Caco-2 (cell line): ENCODE measurements at regions not wholly inside any gene's neighbourhood (a gene's known extent, or its start where the extent isn't known, plus 50 kb on each side); places are given as distances from the start of the nearest gene placed in this dataset.

Experiments used
- BruUV-seq: library from RNA; stranded (reverse); fragments of 400-500 nt; replicated peaks from 2 replicates; lab custom pipeline; 2021; lab: Mats Ljungman, UMichigan
- CTCF ChIA-PET: fragments of 300-600 bp; sonication (Branson Sonifier 250); formaldehyde crosslinking; loops from one replicate; lab custom pipeline; 2022; ENCODE audit warnings: antibody characterized with exemption; lab: Charles Lee
- POLR2A ChIA-PET: fragments of 300-600 bp; sonication (Branson Sonifier 250); formaldehyde crosslinking; loops from one replicate; lab custom pipeline; 2022; ENCODE audit warnings: antibody characterized with exemption; lab: Charles Lee
- DNase-seq, 2 experiments: peaks; one replicate each; pipeline versions ENCODE4 v3.0.0 to v3.0.0-alpha.2; 2020 to 2022
- H3K27me3 ChIP-seq: replicated peaks from 2 replicates; pipeline ENCODE4 v1.6.0; 2011; ENCODE audit warnings: low read length; ENCODE audit not compliant: control insufficient read depth, insufficient read depth
- H3K36me3 ChIP-seq: 2 replicates; pipeline ENCODE4 v1.5.1; 2011; ENCODE audit warnings: low read length; ENCODE audit not compliant: control insufficient read depth, insufficient read depth
- H3K4me1 ChIP-seq: fragments of 250-450 bp; sonication (Bioruptor Pico); 2 replicates; pipeline ENCODE4 v1.5.1; 2020; ENCODE audit warnings: mild to moderate bottlenecking
- H3K4me3 ChIP-seq: 2 replicates; pipeline ENCODE4 v1.5.1; 2011; ENCODE audit warnings: low read depth, mild to moderate bottlenecking, control low read depth, low read length
- H3K9me3 ChIP-seq: fragments of 250-450 bp; sonication (Bioruptor Pico); 2 replicates; pipeline ENCODE4 v1.5.1; 2020; ENCODE audit warnings: mild to moderate bottlenecking, moderate library complexity
- H3K27ac Mint-ChIP-seq: one replicate; pipeline ENCODE4 v1.8.0; 2022; ENCODE audit warnings: mixed read lengths; ENCODE audit not compliant: unreplicated experiment
- H3K27me3 Mint-ChIP-seq: one replicate; pipeline ENCODE4 v1.8.0; 2022; ENCODE audit warnings: mixed read lengths; ENCODE audit not compliant: insufficient read depth, unreplicated experiment
- H3K36me3 Mint-ChIP-seq: one replicate; pipeline ENCODE4 v1.8.0; 2022; ENCODE audit warnings: mild to moderate bottlenecking, mixed read lengths; ENCODE audit not compliant: insufficient read depth, unreplicated experiment
- H3K4me1 Mint-ChIP-seq: one replicate; pipeline ENCODE4 v1.8.0; 2022; ENCODE audit warnings: low read depth, mixed read lengths; ENCODE audit not compliant: unreplicated experiment
- H3K4me3 Mint-ChIP-seq: one replicate; pipeline ENCODE4 v1.8.0; 2022; ENCODE audit warnings: mild to moderate bottlenecking, moderate library complexity, mixed read lengths; ENCODE audit not compliant: unreplicated experiment
- H3K9me3 Mint-ChIP-seq: one replicate; pipeline ENCODE4 v1.8.0; 2022; ENCODE audit warnings: mixed read lengths; ENCODE audit not compliant: unreplicated experiment
- CTCF ChIP-seq, 2 experiments: fragments of 200-600 bp in 1 of 2; IDR thresholded peaks; 1 replicate in 1 of 2; 2 replicates in 1 of 2; pipeline versions ENCODE4 v1.5.1 to v1.8.0; 2011 to 2022; ENCODE audit warnings: antibody characterized with exemption in 1 of 2, control low read depth in 1 of 2, inconsistent platforms in 1 of 2, low read depth in 1 of 2, low read length in 1 of 2, mild to moderate bottlenecking in 1 of 2, moderate library complexity in 1 of 2; ENCODE audit not compliant: insufficient read depth in 1 of 2, severe bottlenecking in 1 of 2, unreplicated experiment in 1 of 2
- intact Hi-C: fragments of 100-400 bp; cut with micrococcal nuclease; formaldehyde crosslinking; loops from one replicate; pipeline ENCODE4 v1.10.0; 2022; ENCODE audit not compliant: unreplicated experiment

DNA sequence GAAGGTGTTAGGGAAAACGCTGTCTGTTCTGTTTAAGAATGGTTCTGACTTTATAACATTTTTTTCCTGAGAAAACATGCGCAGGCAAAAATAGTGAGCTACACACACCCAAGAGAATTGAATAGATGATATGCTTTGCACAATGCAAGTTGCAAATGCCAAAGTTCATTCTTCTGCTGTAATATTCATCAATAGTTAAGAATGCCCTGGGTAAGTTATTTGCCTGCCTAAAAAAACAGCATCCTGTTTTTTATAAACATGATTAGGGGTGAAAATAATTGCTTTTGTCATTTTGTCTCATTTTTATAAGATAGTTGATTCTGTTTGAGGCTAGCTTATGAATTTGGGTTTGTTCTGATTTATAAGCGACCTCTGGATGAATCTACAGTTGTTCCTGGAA lies 99.4 kb downstream of the DTWD1 start:
- no peaks in the 10 kb centered on the region for H3K27me3 Mint-ChIP-seq
- TF ChIP-seq CTCF (IDR thresholded peaks at IDR 0.05; ENCODE audit: insufficient read depth in 1 of 2, low read depth in 1 of 2, low read length in 1 of 2, severe bottlenecking in 1 of 2, unreplicated experiment in 1 of 2) = no peak
- DNase-seq = no peak
- H3K4me3 Mint-ChIP-seq = no peak overlapping the region
- H3K9me3 Mint-ChIP-seq = no peaks in the 10 kb centered on the region
- CTCF ChIA-PET = no interaction called here
- no peak overlapping the region for H3K27ac Mint-ChIP-seq
- BruUV-seq = no TSS peak
- Histone ChIP-seq H3K9me3 (no peaks in the 10 kb centered on the region), H3K4me1 (no peaks in the 10 kb centered on the region), H3K27me3 (no peaks in the 10 kb centered on the region), H3K4me3 (no peak overlapping the region), H3K36me3 (no peaks in the 10 kb centered on the region)
- H3K36me3 Mint-ChIP-seq = no peaks in the 10 kb centered on the region
- POLR2A ChIA-PET = no interaction called here
- intact Hi-C loops = no loop called here
- H3K4me1 Mint-ChIP-seq = no peaks in the 10 kb centered on the region

DNA sequence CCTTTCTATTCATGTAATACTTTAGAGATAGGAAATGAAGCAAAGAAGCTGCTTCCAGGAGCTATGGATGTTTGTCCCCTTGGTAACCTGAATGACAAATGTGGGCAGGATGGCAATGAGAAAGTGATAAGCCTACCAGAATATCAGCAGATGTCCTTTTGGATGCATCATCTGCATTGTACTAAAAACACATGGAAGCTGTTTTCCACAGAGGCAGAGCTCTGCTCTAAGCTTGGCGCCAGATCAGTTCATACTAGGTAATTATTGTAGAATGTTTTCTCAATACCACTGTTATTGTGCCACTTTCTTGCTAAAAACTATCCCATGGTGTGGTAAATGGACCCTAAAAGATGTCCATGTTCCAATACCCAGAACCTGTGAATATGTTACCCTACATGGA lies 100.2 kb downstream of the DTWD1 start:
- no peak for TF ChIP-seq CTCF (IDR thresholded peaks at IDR 0.05; ENCODE audit: insufficient read depth in 1 of 2, low read depth in 1 of 2, low read length in 1 of 2, severe bottlenecking in 1 of 2, unreplicated experiment in 1 of 2)
- no peaks in the 10 kb centered on the region for H3K27me3 Mint-ChIP-seq
- POLR2A ChIA-PET = no interaction called here
- Histone ChIP-seq H3K27me3 (no peaks in the 10 kb centered on the region), H3K4me3 (no peak overlapping the region), H3K36me3 (no peaks in the 10 kb centered on the region), H3K4me1 (no peaks in the 10 kb centered on the region), H3K9me3 (no peaks in the 10 kb centered on the region)
- no peak overlapping the region for H3K4me3 Mint-ChIP-seq
- H3K36me3 Mint-ChIP-seq = no peaks in the 10 kb centered on the region
- intact Hi-C loops = no loop called here
- no peaks in the 10 kb centered on the region for H3K4me1 Mint-ChIP-seq
- CTCF ChIA-PET = no interaction called here
- peaks cover 2% of the 10 kb centered on the region for H3K9me3 Mint-ChIP-seq
- H3K27ac Mint-ChIP-seq = no peak overlapping the region
- no TSS peak for BruUV-seq
- no peak for DNase-seq

- Mint-ChIP-seq H3K27me3 (no peaks in the 10 kb centered on the region), H3K36me3 (no peaks in the 10 kb centered on the region), H3K4me3 (no peak overlapping the region), H3K9me3 (peaks cover 7% of the 10 kb centered on the region), H3K4me1 (no peaks in the 10 kb centered on the region), H3K27ac (no peak overlapping the region)
- no peaks in the 10 kb centered on the region for H3K27me3 ChIP-seq
- BruUV-seq = no TSS peak
- no peaks in the 10 kb centered on the region for H3K9me3 ChIP-seq
- intact Hi-C loops = no loop called here
- no peak for DNase-seq
- ChIA-PET POLR2A (no interaction called here), CTCF (no interaction called here)
- TF ChIP-seq CTCF (IDR thresholded peaks at IDR 0.05; ENCODE audit: insufficient read depth in 1 of 2, low read depth in 1 of 2, low read length in 1 of 2, severe bottlenecking in 1 of 2, unreplicated experiment in 1 of 2) = no peak
- H3K36me3 ChIP-seq = no peaks in the 10 kb centered on the region
- no peaks in the 10 kb centered on the region for H3K4me1 ChIP-seq
- H3K4me3 ChIP-seq = no peak overlapping the region
Measured at GRCh38 chr15:49721621-49722020, 100.8 kb downstream of the DTWD1 start.
